C4-2B (cell line): ENCODE measurements at regions not wholly inside any gene's neighbourhood (a gene's known extent, or its start where the extent isn't known, plus 50 kb on each side); places are given as distances from the start of the nearest gene placed in this dataset.

Source experiments
- H3K27ac ChIP-seq: fragments of 450-650 bp; 2 replicates; pipeline ENCODE4 v1.5.1; 2017
- CTCF ChIP-seq: fragments of 450-650 bp; conservative IDR thresholded peaks from 2 replicates; pipeline ENCODE4 v1.5.1; 2017; ENCODE audit warnings: mild to moderate bottlenecking
- ZFX ChIP-seq: fragments of 450-650 bp; IDR thresholded peaks from 2 replicates; pipeline ENCODE4 v1.6.1; 2017

- no peak overlapping the region for H3K27ac ChIP-seq
- no peak for TF ChIP-seq CTCF
- no peak for TF ChIP-seq ZFX
Measured at GRCh38 chr16:86959091-86959651, 358.0 kb downstream of the C16orf95 start.

- H3K27ac ChIP-seq: no peak overlapping the region
- TF ChIP-seq ZFX (no peak), CTCF (no peak)
Measured at GRCh38 chr16:86959729-86960128, 357.5 kb downstream of the C16orf95 start.

- no peak overlapping the region for H3K27ac ChIP-seq
- TF ChIP-seq CTCF: no peak
- no peak for TF ChIP-seq ZFX
Measured at GRCh38 chr16:86960266-86960665, 356.9 kb downstream of the C16orf95 start.

- no peak overlapping the region for H3K27ac ChIP-seq
- no peak for TF ChIP-seq ZFX
- no peak for TF ChIP-seq CTCF
Measured at GRCh38 chr16:86961171-86961601, 356.0 kb downstream of the C16orf95 start.

GRCh38 chr16:86962259-86962658 is 354.9 kb downstream of the C16orf95 start:
- TF ChIP-seq CTCF (no peak), ZFX (no peak)
- H3K27ac ChIP-seq: no peak overlapping the region

- TF ChIP-seq CTCF (no peak), ZFX (no peak)
- H3K27ac ChIP-seq: no peak overlapping the region
Measured at GRCh38 chr16:86962913-86963312, 354.3 kb downstream of the C16orf95 start.

- no peak overlapping the region for H3K27ac ChIP-seq
- TF ChIP-seq CTCF: no peak
- no peak for TF ChIP-seq ZFX
Measured at GRCh38 chr16:86963600-86964575, 353.3 kb downstream of the C16orf95 start.
